ENCODE measurements at regions not wholly inside any gene's neighbourhood (a gene's known extent, or its start where the extent isn't known, plus 50 kb on each side); places are given as distances from the start of the nearest gene placed in this dataset.

DNA sequence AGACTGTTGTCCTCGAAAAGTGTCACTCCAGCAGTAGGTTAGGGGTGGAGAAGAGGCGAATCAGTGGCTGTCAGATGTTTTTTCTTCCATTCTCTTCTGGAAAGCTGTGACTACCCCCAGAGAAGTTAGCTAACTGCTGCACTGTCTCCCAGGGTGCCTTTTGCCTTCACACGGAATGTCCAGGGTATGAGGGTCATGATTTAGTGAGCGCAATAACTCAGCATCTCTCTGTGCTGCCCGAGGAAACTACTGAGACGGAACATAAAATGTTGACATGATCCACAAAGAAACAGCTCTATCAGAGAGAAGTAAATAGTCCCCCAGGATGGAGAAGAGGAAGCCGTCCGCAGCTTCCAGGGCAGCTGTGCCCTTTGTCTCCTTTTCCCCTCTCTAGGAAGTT is 254.0 kb upstream of the ARGLU1 start:
- no peak for DNase-seq

DNA sequence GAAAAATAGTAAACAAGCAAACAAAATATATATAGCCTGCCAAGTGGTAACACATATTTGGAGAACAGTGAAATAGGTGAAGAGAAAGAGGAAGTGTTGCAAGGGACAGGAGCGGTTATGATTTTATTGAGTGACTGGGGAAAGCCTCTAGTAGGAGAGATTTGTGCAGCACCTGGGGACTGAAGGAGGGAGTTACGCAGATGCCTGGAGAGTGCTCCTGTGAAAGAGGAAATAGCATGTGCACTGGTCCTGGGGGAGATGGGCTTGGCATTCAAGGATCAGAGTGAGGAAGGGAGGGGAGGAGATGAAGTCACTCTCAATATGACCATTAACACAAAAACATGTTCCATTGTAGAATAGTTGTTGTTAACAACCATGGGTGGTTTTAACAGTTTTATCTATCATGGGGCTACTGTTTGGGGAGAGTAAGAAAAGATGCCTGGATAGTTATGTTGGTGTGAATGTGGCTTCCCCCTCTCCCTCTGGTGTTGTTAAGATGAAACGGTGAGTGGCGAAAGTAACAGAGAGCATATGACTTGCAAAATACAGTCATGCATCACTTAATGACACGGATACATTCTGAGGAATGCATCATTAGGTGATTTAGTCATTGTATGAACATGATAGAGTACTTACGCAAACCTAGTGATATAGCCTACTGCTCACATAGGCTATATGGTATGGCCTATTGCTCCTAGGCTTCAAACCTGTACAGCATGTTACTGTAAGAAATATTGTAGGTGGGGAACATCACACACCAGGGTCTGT is 251.7 kb upstream of the ARGLU1 start:
- DNase-seq, result no peak

DNA sequence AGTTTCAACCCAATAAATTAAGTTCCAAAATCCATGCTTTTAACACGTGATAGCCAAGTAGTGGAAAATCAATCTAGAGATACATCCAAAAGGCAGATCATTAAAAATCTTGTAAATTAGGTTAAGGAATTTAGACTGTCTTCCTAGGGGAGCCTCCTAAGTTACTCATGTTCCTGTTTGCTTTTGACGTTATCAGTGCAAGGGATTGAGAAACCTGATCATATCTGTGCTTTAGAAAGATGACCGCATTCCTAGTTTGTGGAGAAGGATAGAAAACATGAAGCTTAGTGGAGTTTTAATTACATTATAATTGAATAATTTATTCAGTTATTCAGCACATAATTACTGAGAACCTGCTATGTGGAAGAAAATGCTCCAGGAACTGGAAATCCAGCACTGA is 251.0 kb upstream of the ARGLU1 start:
- DNase-seq, result no peak

DNA sequence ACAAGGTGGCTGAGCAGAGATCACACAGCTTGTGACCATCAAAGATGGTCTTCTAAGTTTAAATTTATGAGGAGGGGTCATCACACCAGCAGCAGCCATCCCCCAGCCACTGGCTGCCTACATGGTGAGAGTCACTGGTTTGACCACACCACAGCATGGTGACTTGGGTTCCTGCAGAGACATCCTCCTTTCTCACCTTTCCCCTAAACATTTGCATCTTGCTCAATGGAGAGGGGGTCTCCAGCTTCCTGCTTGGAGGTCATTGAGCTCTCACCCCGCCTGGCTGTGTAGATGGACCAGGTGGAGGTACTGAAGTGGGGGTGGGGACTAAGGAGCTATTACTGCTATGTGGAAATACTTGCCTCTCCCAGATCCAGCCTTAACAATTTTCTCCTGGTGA is 247.6 kb upstream of the ARGLU1 start:
- DNase-seq, result no peak

DNA sequence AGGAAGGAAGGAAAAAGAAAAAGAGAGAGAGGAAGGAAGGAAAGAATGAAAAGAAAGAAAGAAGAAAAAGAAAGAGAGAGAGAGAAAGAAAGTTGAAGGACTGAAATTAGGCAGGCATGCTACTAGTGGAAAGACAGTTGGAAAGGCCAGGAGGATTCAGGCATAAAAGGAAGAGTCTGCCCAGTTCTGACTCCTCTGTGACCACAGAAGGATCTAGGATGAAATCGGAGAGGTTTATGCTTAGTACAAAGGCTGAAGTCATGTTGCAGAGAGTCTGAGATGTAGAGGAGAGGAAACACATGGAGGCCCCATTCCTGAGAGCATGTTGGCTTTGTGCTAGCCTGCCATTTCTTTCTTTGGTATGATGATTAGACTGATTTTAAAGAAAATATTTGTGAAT is 246.5 kb upstream of the ARGLU1 start:
- DNase-seq, result no peak

DNA sequence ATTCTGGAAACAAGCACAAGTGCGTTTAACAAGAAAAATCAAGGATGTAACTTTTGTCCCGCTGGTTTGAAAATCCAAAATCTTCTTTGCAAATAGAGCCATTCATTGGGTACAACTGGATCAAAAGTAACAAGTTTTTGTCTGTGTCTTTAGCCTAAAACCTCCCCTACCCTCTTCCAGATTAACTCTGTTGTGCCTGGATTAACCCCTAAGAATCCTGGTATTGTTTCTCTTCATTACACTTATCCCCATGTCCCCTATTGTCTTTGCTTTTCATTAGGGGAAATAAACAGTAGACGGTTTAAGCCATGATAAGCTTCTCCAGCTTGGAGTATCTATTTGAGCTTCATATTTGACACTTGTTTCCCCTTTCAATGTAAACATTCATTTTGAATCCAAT is 242.1 kb upstream of the ARGLU1 start:
- no peak for DNase-seq

DNA sequence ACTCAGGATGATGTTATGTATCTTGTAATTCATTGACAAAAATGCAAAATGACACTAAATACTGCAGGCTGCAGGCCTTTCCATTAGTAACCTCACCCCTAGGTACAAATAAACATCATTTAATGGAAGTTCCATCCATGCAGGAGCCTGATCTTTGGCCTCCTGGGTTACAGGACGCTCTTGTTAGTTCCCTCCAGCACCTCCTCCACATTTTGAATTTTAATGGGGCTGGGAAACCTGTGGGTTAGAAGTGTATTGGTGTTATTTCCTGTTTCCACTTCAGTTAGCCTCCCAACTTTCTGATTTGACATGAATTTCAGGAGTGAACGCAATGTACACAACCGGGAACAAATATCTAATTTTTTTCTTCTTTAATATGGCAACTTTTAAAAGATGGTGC is 237.1 kb upstream of the ARGLU1 start:
- no peak for DNase-seq

DNA sequence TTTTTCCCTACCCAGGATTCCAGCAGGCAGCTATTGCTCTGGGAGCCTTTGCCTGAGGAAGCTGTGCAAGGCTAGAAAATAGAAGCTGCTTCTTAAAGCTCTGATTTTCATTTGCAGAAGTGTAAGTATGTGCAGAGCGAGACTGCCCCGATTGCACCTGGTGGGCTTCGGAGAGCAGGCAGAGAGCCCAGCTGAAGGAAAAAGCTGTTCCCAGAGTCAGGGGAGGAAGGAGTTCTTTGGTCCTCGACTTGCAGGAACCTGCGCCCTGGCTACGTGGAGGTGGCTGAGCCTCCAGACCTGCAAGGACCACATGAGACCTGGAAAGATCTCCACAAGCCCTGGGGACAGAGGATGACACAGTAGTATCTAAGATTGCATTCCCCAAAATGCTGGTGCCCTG is 235.0 kb upstream of the ARGLU1 start:
- DNase-seq, result no peak

DNA sequence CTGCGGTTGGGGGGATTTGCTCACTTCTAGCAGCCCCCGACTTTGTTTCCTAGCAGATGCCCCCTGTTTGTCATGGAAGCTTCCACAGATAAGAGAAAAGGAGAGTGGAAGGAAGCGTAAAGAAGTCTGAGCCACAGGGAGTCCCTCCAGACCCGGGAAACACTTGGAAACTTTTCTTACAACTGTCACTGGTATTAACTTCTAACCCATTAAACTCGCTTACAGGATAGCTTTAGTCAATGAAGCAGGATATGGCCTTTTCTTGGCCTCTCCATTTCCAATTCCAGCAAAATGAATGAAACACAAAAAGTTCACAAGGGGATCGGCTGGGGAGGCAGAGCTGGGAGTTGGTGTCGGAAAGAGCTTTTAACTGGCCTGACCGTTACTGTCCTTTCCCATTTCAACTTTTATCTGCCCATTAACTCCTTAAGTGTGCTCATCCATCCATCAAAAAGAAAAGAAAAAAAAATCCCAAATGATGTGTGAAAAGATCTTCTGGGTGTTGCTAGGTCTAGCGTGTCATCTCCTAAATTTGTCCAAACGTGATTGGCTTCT is 231.9 kb upstream of the ARGLU1 start:
- no peak for DNase-seq

DNA sequence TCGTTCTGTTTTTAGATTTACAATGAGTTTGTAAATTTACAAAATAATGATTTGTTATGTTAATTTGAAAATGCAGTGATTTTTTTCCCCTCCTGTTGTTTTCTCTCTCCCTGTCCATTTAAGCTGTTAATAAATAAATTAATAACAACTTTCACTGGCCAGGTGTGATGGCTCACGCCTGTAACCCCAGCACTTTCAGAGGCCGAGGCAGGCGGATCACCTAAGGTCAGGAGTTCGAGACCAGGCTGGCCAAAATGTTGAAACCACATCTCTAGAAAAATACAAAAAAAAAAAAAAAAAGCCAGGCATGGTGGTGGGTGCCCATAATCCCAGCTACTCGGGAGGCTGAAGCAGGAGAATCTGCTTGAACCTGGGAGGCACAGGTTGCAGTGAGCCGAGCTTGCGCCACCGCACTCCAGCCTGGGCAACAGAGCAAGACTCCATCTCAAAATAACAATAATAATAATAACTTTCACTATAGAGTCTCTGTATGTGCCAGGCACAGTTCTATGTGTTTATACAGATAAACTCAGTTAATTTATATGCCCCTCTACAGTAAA is 229.2 kb upstream of the ARGLU1 start:
- DNase-seq, result no peak

DNA sequence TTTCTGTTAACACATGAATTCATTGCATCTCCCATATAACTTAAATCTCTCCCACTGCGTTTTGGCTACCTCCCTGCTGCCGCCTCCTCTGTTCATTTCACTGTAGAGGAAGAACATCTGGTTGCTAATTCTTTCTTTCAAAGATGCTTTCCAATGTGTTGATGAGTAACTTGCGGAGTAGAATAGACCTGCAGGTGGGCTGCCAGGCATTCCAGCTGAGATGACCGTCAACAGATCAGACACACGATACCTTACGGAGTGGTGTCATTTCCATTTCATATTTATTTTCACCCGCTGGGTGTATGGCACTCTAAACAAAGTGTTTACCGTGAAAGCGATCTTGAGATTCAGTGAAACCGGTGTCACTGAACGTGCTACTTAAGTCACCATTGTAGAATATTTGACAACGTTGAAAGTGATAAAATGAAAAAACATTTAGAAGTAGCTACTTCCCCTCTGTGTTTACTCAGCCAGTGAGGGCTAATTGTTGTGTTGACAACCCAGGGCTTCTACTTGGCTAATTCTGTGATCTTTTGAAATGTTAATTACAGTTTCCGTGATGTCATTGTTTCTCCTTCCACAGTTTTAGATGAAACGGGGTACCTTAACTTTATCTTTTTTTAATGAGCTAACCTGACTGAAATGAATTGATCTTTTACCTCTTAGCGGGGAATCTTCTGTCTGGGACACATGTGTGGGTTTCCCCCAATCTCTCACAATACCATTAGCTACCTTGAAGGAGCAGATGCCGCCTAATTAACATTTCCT is 228.5 kb upstream of the ARGLU1 start:
- DNase-seq, result no peak

DNA sequence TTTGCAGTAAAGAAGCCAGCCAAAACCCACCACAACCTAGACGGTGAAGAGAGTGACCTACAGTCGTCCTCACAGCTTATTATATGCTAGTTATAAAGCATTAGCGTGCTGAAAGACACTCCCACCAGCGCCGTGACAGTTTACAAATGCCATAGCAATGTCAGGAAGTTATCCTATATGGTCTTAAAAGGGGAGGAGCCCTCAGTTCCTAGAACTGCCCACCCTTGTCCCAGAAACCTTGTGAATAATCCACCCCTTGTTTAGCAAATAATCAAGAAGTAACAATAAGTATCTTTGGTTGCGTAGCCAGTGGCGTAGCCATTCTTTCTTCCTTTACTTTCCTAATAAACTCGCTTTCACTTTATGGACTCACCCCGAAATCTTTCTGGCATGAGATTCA is 227.9 kb upstream of the ARGLU1 start:
- DNase-seq, result no peak

DNA sequence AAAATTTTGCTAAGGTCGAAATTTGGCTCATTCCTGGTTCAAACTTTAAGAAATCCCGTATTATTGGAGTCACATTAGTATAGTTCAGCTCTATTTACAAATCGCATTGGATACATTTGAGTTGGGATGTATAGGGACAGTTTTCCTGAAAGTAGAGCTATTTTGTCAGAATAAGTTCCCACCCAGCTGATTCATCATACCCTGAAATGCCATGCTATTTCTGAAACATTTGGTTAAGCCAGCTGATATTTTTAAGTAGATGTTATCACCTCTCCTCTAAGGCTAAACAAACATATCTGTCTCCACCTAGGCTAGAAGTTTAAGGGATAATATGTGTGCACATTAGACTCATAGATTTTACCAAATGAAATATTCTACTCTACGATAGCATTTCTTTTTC is 226.2 kb upstream of the ARGLU1 start:
- no peak for DNase-seq

DNA sequence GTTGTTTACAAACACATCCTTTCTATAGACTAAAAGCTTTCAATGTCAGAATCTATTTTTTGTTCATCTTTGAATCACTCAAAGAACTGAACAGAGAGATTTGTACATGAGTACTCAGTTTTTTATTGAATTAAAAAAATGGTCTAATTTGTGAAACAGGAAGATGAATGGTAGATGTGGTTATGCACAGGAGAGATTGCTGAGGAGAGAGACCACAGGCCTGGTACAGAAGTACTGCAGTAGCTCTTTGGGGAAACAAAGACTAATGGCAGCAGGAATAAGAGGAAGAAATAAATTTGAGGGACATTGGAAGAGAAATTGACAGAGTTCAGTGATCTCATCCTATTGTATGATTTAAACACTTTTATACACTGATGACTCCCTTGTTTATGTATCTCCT is 222.0 kb upstream of the ARGLU1 start:
- no peak for DNase-seq

DNA sequence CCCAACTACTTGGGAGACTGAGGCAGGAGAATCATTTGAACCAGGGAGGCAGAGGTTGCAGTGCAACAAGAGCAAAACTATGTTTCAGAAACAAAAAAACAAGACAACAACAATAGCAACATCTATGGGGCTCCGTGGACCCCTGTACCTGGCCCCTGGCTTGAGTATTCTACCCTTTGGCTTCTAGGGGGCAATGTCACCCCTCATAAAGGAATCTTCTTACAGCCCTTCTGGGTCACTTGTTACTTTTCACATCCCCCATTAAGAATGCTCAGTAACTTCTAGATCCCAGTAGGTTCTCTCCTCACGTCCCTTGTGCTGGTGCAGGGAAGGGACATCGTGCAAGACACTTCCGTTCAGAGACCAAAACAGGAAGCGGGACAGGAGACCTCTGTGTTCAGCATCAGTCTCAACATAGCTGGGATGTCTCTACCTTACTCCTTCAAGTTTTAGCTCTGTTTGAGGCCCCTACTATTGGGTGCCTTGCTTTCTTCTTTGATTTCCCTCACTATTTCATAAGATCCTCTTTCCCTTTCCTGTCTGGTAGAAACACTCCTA is 218.1 kb upstream of the ARGLU1 start:
- no peak for DNase-seq

DNA sequence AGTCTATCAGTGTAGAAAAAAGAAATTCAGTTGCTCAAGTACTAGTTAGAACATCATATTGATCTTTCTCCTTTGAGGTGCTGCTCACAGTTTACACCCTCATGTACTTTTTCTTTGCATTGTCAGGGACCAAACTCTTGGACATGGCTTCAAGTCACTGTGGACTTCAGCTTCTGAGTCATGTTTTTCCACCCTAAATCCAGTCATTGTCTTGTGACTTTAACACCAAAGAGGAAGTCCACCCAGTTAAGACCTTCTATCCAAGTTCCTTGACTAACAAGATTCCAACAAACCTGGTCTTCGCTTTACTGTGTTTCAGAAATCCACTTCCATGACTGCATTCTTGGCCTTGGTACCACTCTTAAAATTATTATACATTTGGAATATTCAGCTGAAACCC is 206.7 kb upstream of the ARGLU1 start:
- DNase-seq, result no peak

DNA sequence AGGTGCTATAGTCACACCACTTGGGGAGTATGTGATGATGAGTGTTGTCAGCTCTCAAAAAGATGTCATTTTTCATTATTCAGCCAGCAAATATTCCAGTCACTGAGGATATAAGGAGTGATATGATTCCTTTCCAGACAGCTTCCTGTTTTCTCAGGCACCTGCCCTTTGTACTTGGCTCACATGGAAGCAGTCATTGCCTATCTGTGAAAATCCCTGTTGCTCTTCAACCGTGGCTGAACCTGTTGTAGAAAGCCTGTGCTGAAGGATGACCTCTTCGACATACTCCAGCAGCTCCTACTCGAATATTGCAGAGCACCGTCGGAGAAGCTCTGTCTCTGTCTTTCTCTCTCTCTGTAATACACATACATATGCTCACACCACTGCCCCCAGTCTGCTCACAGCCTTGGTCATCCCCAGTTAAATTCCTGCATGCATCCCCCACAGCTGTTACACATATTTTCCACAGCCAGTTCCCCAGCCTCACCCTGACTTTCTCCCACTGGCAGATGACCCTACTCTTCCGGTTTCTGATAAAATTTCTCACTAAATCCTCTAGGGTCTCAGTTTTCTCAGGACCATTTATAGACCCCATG is 204.2 kb upstream of the ARGLU1 start:
- DNase-seq, result no peak

DNA sequence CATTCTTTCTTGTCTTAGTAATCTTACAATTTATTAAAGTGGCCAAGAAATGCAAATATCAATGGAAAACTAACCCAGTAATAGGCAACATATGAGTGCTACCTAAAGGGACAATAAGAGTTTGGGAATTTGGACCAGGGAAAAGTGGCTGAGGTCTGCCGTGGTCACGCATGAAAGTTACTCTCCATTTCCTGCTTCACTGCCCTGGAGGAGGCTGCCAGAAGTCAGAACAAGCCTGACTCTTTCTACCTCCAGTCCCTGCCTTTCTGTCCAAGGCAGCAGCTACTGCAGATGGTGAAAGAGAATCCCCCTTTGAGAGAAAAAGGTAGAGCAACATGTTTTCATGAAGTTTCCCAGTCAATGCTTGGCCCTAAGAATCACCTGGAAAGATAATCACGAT is 201.1 kb upstream of the ARGLU1 start:
- no peak for DNase-seq

DNA sequence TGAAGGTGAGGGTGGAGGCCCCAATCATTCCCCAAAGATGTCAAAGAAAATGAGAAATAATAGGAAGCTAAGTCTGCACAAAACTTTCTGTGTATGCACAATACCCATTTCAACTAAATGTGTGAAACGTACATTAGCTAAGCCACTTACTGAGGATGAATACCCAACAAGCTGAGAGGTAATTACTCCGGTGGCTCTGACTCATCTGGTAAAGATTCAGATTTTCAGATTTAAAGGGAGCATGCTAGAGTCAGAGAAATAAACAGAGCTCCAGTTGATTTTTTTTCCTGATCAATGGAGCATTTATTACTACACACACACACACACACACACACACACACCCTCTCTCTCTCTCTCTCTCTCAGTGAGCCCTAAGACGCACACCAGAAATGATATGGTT is 194.8 kb upstream of the ARGLU1 start:
- DNase-seq, result no peak

DNA sequence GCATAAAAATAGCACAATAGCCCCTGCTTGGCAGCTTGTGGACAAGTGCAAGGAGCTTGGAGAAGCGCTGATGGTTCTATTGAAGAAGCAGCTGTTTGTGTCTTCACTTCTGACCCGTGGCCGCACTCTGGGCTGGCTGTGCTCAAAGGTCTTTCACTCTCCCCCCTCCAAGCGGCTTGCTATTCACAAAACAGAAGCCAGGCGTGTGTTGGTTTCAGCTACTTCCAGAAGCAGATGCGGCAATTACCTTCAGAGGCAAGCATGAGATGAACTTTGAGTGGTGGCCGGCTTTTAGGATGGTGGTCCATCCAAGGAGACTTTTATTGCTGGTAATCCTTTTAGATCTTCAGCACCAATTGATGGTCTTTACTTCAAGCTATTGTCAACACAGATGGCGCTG is 188.5 kb upstream of the ARGLU1 start:
- DNase-seq, result no peak

DNA sequence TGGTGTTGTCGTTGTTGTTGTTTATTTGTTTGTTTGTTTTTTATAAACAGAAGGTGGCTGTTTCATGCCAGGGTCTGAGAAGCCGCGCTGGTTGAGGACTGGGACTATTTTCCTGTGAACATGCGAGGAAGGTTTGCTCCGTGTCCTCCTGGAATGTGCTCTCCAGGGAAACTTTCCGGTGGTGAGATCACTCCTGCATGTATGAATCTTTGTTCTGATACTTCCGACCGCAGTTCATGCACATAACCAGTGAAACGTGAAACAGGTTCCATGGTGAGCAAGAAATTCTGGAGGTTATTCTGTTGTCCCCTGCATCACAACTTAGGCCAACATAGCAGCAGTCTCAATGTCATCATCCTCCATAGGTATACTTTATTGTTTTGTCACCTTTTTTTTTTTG is 187.6 kb upstream of the ARGLU1 start:
- DNase-seq, result no peak

DNA sequence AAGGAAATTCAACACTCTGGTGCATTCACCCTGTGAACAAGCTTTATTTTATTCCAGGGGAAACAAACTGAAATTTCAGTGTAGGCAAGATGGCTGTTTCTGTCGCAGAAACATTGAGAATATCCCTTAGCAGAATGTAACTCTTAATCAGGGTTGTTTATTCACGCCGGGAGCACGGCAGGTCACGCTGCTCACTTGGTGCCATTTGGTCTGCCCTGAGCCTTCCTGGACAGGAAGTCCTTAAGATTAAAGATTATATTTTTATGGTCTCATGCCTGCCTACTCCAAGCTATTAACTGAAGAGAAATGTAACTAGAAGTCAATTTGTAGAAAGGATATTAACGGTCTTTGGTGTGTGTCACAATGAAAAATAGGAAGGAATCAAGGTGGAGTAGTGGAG is 185.3 kb upstream of the ARGLU1 start:
- no peak for DNase-seq

DNA sequence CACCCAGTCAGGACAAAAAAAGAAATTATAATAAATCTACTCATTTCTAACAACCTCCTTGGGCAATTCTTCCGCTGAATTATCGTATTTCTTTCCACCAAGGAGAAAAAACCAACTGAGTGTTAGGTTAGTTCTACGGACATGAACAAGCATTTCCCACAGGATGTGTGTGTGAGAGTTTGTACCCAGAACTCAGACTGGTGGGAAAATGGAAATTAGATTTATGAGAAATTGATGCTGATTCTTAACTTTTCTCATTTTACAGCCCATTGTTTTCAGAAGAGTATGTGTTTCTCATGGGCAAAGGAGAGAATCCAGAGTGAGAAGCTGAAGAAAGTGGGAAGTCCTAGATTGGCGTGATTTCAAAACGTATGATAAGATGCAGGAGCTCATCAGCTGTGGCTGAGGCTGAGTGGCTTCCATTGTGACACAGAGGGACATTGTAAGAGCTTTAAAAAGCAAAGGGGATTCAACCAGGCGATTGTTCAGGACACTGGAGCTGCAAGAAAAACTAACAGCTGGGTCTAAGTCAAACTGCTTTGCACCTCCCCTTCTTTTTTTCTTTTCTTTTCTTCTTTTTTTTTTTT is 184.7 kb upstream of the ARGLU1 start:
- DNase-seq, result peak in 1 of 2 donors; percentile 6
